CD4-positive, alpha-beta T cell (primary cell): ENCODE measurements at regions not wholly inside any gene's neighbourhood (a gene's known extent, or its start where the extent isn't known, plus 50 kb on each side); places are given as distances from the start of the nearest gene placed in this dataset.

Experiments used
- ATAC-seq: fragments of 200-7000 bp; cut with Tn5 transposase; one replicate; pipeline ENCODE4 v1.10.0; 2022; ENCODE audit warnings: mild to moderate bottlenecking; ENCODE audit not compliant: poor library complexity
- CTCF ChIA-PET: fragments of 350-600 bp; sonication (Branson Sonifier 250); formaldehyde crosslinking; loops from one replicate; lab custom pipeline; 2021; ENCODE audit warnings: antibody characterized with exemption, inconsistent platforms; lab: Charles Lee
- POLR2A ChIA-PET: fragments of 350-600 bp; sonication (Branson Sonifier 250); formaldehyde crosslinking; loops from one replicate; lab custom pipeline; 2021; ENCODE audit warnings: antibody characterized with exemption, inconsistent platforms; lab: Charles Lee
- DNase-seq, 14 experiments: peaks; one replicate each; pipeline ENCODE4 v3.0.0-alpha.2; 2013 to 2020; ENCODE audit warnings: mixed read lengths in 2 of 14
- H3K27ac ChIP-seq, 2 donors: one replicate each; pipeline versions ENCODE4 v1.5.1 to v1.7.0; 2013; ENCODE audit warnings: low read length in 2 of 2, low read depth in 1 of 2, mild to moderate bottlenecking in 1 of 2
- H3K27me3 ChIP-seq, 2 experiments: 1 replicate in 1 of 2; 2 replicates in 1 of 2; pipeline versions ENCODE4 v1.6.1 to v1.7.0; 2013; ENCODE audit warnings: low read length in 2 of 2, control low read depth in 1 of 2, mild to moderate bottlenecking in 1 of 2, moderate library complexity in 1 of 2; ENCODE audit not compliant: insufficient read depth in 2 of 2, control insufficient read depth in 1 of 2
- H3K36me3 ChIP-seq: one replicate; pipeline ENCODE4 v1.6.1; 2013; ENCODE audit warnings: low read length, control low read depth; ENCODE audit not compliant: insufficient read depth
- H3K4me1 ChIP-seq: one replicate; pipeline ENCODE4 v1.6.1; 2013; ENCODE audit warnings: low read length, control low read depth; ENCODE audit not compliant: insufficient read depth
- H3K4me3 ChIP-seq: one replicate; pipeline ENCODE4 v1.5.1; 2013; ENCODE audit warnings: mild to moderate bottlenecking, low read length, moderate library complexity
- H3K9me3 ChIP-seq, 2 experiments: 1 replicate in 1 of 2; 2 replicates in 1 of 2; pipeline versions ENCODE4 v1.6.1 to v1.7.0; 2013; ENCODE audit warnings: low read length in 2 of 2, mild to moderate bottlenecking in 2 of 2, control low read depth in 1 of 2, moderate library complexity in 1 of 2; ENCODE audit not compliant: control insufficient read depth in 1 of 2, insufficient read depth in 1 of 2
- H3K27ac Mint-ChIP-seq: one replicate; pipeline ENCODE4 v1.8.0; 2020; ENCODE audit warnings: mixed read lengths
- H3K27me3 Mint-ChIP-seq: one replicate; pipeline ENCODE4 v1.8.0; 2021; ENCODE audit warnings: mixed read lengths
- H3K36me3 Mint-ChIP-seq: one replicate; pipeline ENCODE4 v1.8.0; 2021; ENCODE audit warnings: low read depth, mixed read lengths
- H3K4me1 Mint-ChIP-seq: one replicate; pipeline ENCODE4 v1.8.0; 2021; ENCODE audit warnings: low read depth, mixed read lengths
- H3K4me3 Mint-ChIP-seq: one replicate; pipeline ENCODE4 v1.8.0; 2020; ENCODE audit warnings: mild to moderate bottlenecking, mixed read lengths
- H3K9me3 Mint-ChIP-seq: one replicate; pipeline ENCODE4 v1.8.0; 2020; ENCODE audit warnings: mixed read lengths
- intact Hi-C, 2 experiments: fragments of 100-400 bp; cut with DNase I in 1 of 2; cut with micrococcal nuclease in 1 of 2; formaldehyde crosslinking; loops; one replicate each; pipeline versions ENCODE4 v1.15.1 to v1.9.0; 2023 to 2025; cut with DNase I, micrococcal nuclease
- TF ChIP-seq, protein P1 (sequence below): fragments of 200-600 bp; IDR thresholded peaks from one replicate; pipeline ENCODE4 v1.8.0; 2022; ENCODE audit warnings: antibody characterized with exemption, mild to moderate bottlenecking

DNA sequence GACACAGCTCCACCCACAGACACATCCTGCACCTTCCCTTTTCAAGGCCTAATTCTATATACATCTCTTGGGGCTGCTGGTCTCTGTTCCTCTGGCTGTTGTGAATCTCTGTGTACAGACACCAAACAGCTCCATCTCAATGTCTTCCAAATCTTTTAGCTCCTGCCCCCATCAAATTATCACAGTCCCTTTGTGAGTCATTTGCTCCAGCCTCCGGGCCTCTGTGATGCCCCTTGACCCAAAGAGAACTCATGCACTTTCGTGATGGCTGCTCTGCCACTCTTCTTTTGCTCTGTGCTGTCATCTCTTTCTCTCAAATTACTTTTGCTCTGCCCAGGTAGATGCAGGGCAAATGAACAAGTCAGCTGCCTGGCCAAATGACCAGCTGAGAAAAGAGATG, 369.0 kb upstream of the CDIN1 start:
- POLR2A ChIA-PET, result no interaction called here
- no peaks in the 10 kb centered on the region for H3K27me3 ChIP-seq
- no peaks in the 10 kb centered on the region for H3K4me1 Mint-ChIP-seq
- H3K27me3 Mint-ChIP-seq, result no peaks in the 10 kb centered on the region
- intact Hi-C loops, result no loop called here
- H3K27ac ChIP-seq, result no peak overlapping the region
- no peaks in the 10 kb centered on the region for H3K9me3 Mint-ChIP-seq
- H3K4me3 ChIP-seq, result no peak overlapping the region
- ATAC-seq, result no peak
- DNase-seq, result no peak
- TF ChIP-seq, protein P1, sequence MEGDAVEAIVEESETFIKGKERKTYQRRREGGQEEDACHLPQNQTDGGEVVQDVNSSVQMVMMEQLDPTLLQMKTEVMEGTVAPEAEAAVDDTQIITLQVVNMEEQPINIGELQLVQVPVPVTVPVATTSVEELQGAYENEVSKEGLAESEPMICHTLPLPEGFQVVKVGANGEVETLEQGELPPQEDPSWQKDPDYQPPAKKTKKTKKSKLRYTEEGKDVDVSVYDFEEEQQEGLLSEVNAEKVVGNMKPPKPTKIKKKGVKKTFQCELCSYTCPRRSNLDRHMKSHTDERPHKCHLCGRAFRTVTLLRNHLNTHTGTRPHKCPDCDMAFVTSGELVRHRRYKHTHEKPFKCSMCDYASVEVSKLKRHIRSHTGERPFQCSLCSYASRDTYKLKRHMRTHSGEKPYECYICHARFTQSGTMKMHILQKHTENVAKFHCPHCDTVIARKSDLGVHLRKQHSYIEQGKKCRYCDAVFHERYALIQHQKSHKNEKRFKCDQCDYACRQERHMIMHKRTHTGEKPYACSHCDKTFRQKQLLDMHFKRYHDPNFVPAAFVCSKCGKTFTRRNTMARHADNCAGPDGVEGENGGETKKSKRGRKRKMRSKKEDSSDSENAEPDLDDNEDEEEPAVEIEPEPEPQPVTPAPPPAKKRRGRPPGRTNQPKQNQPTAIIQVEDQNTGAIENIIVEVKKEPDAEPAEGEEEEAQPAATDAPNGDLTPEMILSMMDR, result no peak
- no peaks in the 10 kb centered on the region for H3K9me3 ChIP-seq
- no peaks in the 10 kb centered on the region for H3K36me3 ChIP-seq
- H3K27ac Mint-ChIP-seq, result no peak overlapping the region
- no peak overlapping the region for H3K4me3 Mint-ChIP-seq
- no peaks in the 10 kb centered on the region for H3K36me3 Mint-ChIP-seq
- no peaks in the 10 kb centered on the region for H3K4me1 ChIP-seq
- CTCF ChIA-PET, result no interaction called here

DNA sequence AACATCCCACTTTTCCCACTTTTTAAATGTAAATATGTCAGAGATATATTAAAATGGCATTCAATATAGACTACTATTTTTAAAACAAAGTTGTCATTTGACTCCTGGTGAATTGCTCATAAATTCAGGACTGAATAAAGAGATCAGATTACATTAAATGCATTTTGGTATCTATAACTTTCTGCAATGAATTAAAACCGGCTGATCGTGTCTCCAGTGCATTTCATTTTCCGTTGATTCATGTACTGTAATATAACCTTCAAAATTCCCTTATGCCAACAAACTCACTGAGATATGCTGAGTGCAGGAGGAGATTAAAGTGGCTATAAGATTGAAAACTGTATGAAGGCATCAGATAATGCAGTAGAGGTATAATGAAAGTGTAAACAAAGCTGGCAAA, 361.1 kb upstream of the CDIN1 start:
- DNase-seq (no peak), ATAC-seq (no peak)
- H3K4me1 Mint-ChIP-seq, result no peaks in the 10 kb centered on the region
- H3K36me3 ChIP-seq, result no peaks in the 10 kb centered on the region
- intact Hi-C loops, result no loop called here
- H3K4me3 Mint-ChIP-seq, result no peak overlapping the region
- TF ChIP-seq, protein P1, result no peak
- H3K36me3 Mint-ChIP-seq, result no peaks in the 10 kb centered on the region
- H3K4me3 ChIP-seq, result no peak overlapping the region
- no peak overlapping the region for H3K27ac Mint-ChIP-seq
- peaks cover 2% of the 10 kb centered on the region for H3K9me3 Mint-ChIP-seq
- peaks cover 0 to 7% of the 10 kb centered on the region in 2 experiments for H3K9me3 ChIP-seq
- H3K4me1 ChIP-seq, result no peaks in the 10 kb centered on the region
- H3K27ac ChIP-seq, result no peak overlapping the region
- ChIA-PET CTCF (no interaction called here), POLR2A (no interaction called here)
- no peaks in the 10 kb centered on the region for H3K27me3 ChIP-seq
- no peaks in the 10 kb centered on the region for H3K27me3 Mint-ChIP-seq

DNA sequence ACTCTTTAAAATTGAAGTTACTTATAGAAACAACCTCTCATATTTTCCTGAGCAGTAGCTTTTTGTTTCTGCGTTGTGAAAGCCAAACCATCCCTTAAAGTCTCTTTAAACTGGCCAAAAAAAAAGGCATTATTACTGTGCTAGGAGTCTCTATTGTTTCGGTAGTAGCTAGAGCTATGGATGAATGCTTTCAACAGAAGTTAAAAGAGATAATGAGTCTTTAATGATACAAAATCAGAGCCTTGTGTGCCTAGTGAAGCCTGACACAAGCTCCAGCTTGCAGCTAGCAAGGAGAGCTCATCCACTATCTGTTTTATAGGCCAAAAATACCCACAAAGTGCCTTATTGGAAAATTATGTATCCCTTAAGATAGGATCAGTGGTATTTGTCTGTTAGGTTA, 360.4 kb upstream of the CDIN1 start:
- intact Hi-C loops, result no loop called here
- POLR2A ChIA-PET, result no interaction called here
- Mint-ChIP-seq H3K4me1 (no peaks in the 10 kb centered on the region), H3K27me3 (no peaks in the 10 kb centered on the region), H3K36me3 (no peaks in the 10 kb centered on the region), H3K9me3 (peaks cover 5% of the 10 kb centered on the region), H3K4me3 (no peak overlapping the region), H3K27ac (no peak overlapping the region)
- Histone ChIP-seq H3K27ac (no peak overlapping the region), H3K36me3 (no peaks in the 10 kb centered on the region), H3K4me3 (no peak overlapping the region), H3K9me3 (peaks cover 0 to 7% of the 10 kb centered on the region in 2 experiments), H3K27me3 (no peaks in the 10 kb centered on the region), H3K4me1 (no peaks in the 10 kb centered on the region)
- TF ChIP-seq, protein P1, result no peak
- ATAC-seq, result no peak
- no peak for DNase-seq
- CTCF ChIA-PET, result no interaction called here
